ENCODE measurements at regions not wholly inside any gene's neighbourhood (a gene's known extent, or its start where the extent isn't known, plus 50 kb on each side); places are given as distances from the start of the nearest gene placed in this dataset.
A peak's percentile ranks its signal among the peaks of the same experiment; 100 is the strongest.

GRCh38 chr4:101655005-101655404, 135.5 kb upstream of the BANK1 start:
- TF ChIP-seq CTCF (IDR thresholded peaks at IDR 0.05; ENCODE audit: low read depth, low read length), result no peak
- Histone ChIP-seq H3K27me3 (no peaks in the 10 kb centered on the region), H3K27ac (no peak overlapping the region), H3K4me1 (ENCODE audit: low read depth) (no peaks in the 10 kb centered on the region), H3K9me3 (ENCODE audit: low read depth) (no peaks in the 10 kb centered on the region), H3K36me3 (no peaks in the 10 kb centered on the region), H3K4me3 (no peak overlapping the region)
- no peak for DNase-seq (ENCODE audit: low read depth in 1 of 2, low spot score in 1 of 2)

GRCh38 chr4:101651778-101652177, 138.8 kb upstream of the BANK1 start:
- H3K27me3 ChIP-seq, result no peaks in the 10 kb centered on the region
- no peaks in the 10 kb centered on the region for H3K9me3 ChIP-seq (ENCODE audit: low read depth)
- no peak overlapping the region for H3K27ac ChIP-seq
- H3K36me3 ChIP-seq, result no peaks in the 10 kb centered on the region
- no peak for TF ChIP-seq CTCF (IDR thresholded peaks at IDR 0.05; ENCODE audit: low read depth, low read length)
- H3K4me1 ChIP-seq (ENCODE audit: low read depth), result no peaks in the 10 kb centered on the region
- DNase-seq (ENCODE audit: low read depth in 1 of 2, low spot score in 1 of 2), result peak in 1 of 2 donors; percentile 62
- H3K4me3 ChIP-seq, result no peak overlapping the region

- Histone ChIP-seq H3K27ac (no peak overlapping the region), H3K9me3 (ENCODE audit: low read depth) (no peaks in the 10 kb centered on the region), H3K4me1 (ENCODE audit: low read depth) (no peaks in the 10 kb centered on the region), H3K36me3 (no peaks in the 10 kb centered on the region), H3K27me3 (no peaks in the 10 kb centered on the region), H3K4me3 (no peak overlapping the region)
- no peak for TF ChIP-seq CTCF (IDR thresholded peaks at IDR 0.05; ENCODE audit: low read depth, low read length)
- peak; percentile 2 to 34 for DNase-seq (ENCODE audit: low read depth in 1 of 2, low spot score in 1 of 2)
Observed at GRCh38 chr4:101649790-101650515, 140.6 kb upstream of the BANK1 start.

GRCh38 chr4:101647710-101648034, 142.9 kb upstream of the BANK1 start:
- no peak overlapping the region for H3K4me3 ChIP-seq

GRCh38 chr4:101644516-101644915, 146.0 kb upstream of the BANK1 start:
- Histone ChIP-seq H3K27me3 (no peaks in the 10 kb centered on the region), H3K36me3 (no peaks in the 10 kb centered on the region), H3K27ac (no peak overlapping the region), H3K9me3 (ENCODE audit: low read depth) (no peaks in the 10 kb centered on the region), H3K4me3 (no peak overlapping the region), H3K4me1 (ENCODE audit: low read depth) (no peaks in the 10 kb centered on the region)
- DNase-seq (ENCODE audit: low read depth in 1 of 2, low spot score in 1 of 2), result no peak
- TF ChIP-seq CTCF (IDR thresholded peaks at IDR 0.05; ENCODE audit: low read depth, low read length), result no peak

More at GRCh38 chr4:101647710-101648034, 142.9 kb upstream of the BANK1 start:
- no peaks in the 10 kb centered on the region for H3K27me3 ChIP-seq
- no peaks in the 10 kb centered on the region for H3K9me3 ChIP-seq (ENCODE audit: low read depth)
- no peak for TF ChIP-seq CTCF (IDR thresholded peaks at IDR 0.05; ENCODE audit: low read depth, low read length)
- H3K4me1 ChIP-seq (ENCODE audit: low read depth), result no peaks in the 10 kb centered on the region
- no peaks in the 10 kb centered on the region for H3K36me3 ChIP-seq
- no peak overlapping the region for H3K27ac ChIP-seq
- DNase-seq (ENCODE audit: low read depth in 1 of 2, low spot score in 1 of 2), result no peak
